Hindlimb muscle (tissue), 1 donor: ENCODE measurements at regions not wholly inside any gene's neighbourhood (a gene's known extent, or its start where the extent isn't known, plus 50 kb on each side); places are given as distances from the start of the nearest gene placed in this dataset.

ENCODE experiments used
- DNase-seq: peaks from one replicate; pipeline ENCODE4 v3.0.0-alpha.2; 2013

DNA sequence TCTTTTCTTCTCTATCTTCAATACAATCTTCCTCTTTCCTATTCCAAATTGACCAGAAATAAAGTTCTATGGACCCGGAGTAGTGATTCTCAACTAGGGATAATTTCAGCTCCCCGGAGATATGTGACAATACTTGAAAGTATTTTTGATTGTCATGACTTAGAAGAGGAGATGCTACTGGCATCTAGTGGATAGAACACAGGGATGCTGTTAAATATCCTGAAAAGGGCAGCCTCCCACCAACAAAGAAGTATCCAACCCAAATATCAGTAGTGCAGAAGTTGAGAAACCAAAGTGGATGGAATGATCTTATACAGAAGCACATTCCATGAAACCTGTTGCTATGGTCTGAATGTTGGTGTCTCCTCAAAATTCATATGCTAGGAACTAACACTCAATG is 65.7 kb upstream of the NDST3 start:
- no peak for DNase-seq

DNA sequence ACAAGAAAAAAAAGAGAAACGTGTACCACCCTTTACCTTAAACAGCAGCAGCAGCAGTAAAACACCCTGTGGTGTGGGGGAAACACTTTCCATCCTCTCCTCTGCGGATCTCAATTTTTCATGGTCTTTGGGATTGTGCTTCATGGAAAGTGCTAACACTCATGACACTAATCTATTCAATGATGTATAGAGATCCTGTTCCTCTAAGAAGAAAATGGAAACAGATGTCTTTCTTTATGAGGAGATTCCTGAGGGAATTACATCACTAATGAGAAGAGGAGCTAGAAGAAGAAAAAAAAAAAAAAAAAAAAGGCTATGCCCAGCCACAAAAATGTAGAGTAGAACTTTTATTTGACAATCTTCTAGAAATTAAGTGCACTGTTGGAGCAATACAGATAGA is 62.9 kb upstream of the NDST3 start:
- no peak for DNase-seq

DNA sequence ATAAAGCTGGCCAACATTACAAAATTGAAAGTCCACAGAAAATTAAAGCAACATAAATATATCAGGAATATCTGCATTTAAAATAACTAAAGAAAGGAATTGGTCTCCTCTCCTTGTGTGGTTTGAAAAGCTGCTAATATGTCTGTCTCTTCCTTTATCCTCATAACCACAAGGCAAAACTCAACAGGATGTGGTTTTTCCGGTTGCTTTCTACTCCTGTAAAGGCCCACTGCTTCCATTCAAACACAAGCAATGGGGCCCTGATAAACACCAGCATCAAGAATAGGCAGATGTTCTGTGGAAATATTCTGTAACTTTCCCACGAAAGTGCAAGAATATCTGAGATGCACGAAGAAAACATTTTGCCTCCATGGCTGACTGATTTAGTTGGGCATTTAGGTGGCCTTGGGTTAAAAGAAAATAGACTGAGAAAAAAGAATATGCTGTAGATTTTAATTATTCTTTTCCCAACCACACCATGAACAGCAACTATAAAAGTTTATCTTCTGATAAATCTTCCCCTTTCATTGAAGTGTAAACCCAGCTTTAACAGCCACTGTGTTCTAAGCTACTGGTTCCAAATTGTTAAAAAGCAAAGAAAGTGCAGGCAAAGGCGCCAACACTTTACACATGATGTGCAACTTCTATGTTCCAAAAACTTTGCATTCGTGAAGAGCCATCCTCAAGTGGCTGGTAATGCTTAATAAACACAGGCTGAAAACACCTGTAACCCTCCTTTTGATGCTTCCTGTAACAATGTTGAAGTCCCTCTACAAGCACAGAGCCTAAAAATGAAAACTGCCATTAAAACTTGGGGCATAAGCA is 50.5 kb upstream of the NDST3 start:
- DNase-seq, result no peak

DNA sequence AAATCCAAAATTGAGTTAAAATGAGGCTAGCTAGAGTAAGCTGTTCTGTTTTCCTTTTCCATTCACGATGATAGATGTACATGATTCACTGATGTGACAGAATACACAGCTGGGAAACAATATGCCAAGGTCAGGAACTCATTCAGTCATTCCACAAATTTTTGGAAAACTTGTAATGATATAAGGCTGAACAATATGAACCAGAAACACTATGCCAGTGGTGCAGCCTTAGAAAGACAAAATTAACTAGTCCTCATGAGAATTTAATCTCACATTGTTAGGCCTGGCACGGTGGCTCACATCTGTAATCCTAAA is 50.0 kb upstream of the NDST3 start:
- no peak for DNase-seq
